IMR-90 (cell line): ENCODE measurements at regions not wholly inside any gene's neighbourhood (a gene's known extent, or its start where the extent isn't known, plus 50 kb on each side); places are given as distances from the start of the nearest gene placed in this dataset.

Source experiments
- ATAC-seq: fragments of 200-7000 bp; cut with Tn5 transposase; 2 replicates; pipeline ENCODE4 v1.9.1; 2020; ENCODE audit warnings: low read depth, mild to moderate bottlenecking, moderate library complexity
- BruUV-seq: library from RNA; stranded (reverse); fragments of 400-500 nt; replicated peaks from 2 replicates; lab custom pipeline; 2021; lab: Mats Ljungman, UMichigan
- CTCF ChIA-PET: fragments of 300-600 bp; formaldehyde crosslinking; extraction: SDS; loops from one replicate; lab custom pipeline; 2021; ENCODE audit warnings: antibody characterized with exemption; lab: Yijun Ruan, JAX
- POLR2A ChIA-PET: fragments of 300-600 bp; sonication (Branson Sonifier 250); formaldehyde crosslinking; loops from one replicate; lab custom pipeline; 2022; ENCODE audit warnings: antibody characterized with exemption; ENCODE audit not compliant: unreplicated experiment; lab: Charles Lee
- DNase-seq: peaks from one replicate; pipeline ENCODE4 v3.0.0; 2013
- H2AFZ ChIP-seq: replicated peaks from 2 replicates; pipeline ENCODE3; 2013; ENCODE audit warnings: low read length, mild to moderate bottlenecking; ENCODE audit not compliant: poor library complexity
- H2AK5ac ChIP-seq: 2 replicates; pipeline ENCODE4 v1.6.1; 2013; ENCODE audit warnings: low read depth, low read length, inconsistent platforms
- H2AK9ac ChIP-seq: replicated peaks from 2 replicates; pipeline ENCODE3; 2013; ENCODE audit warnings: mild to moderate bottlenecking, low read depth, low read length, moderate library complexity; ENCODE audit not compliant: poor library complexity
- H2BK120ac ChIP-seq: 2 replicates; pipeline ENCODE4 v1.6.1; 2013; ENCODE audit warnings: low read depth, low read length, inconsistent platforms
- H2BK15ac ChIP-seq: 3 replicates; pipeline ENCODE4 v1.6.1; 2013; ENCODE audit warnings: low read depth, low read length, inconsistent platforms
- H2BK20ac ChIP-seq: 2 replicates; pipeline ENCODE4 v1.6.1; 2013; ENCODE audit warnings: low read depth, mild to moderate bottlenecking, inconsistent platforms, low read length, moderate library complexity
- H2BK5ac ChIP-seq: 2 replicates; pipeline ENCODE4 v1.6.1; 2013; ENCODE audit warnings: mild to moderate bottlenecking, low read depth, low read length, inconsistent platforms; ENCODE audit not compliant: poor library complexity, severe bottlenecking
- H3K14ac ChIP-seq: replicated peaks from 2 replicates; pipeline ENCODE4 v1.6.1; 2013; ENCODE audit warnings: low read depth, low read length, inconsistent platforms
- H3K18ac ChIP-seq: 2 replicates; pipeline ENCODE4 v1.6.1; 2013; ENCODE audit warnings: low read depth, low read length, control low read depth
- H3K23ac ChIP-seq: 2 replicates; pipeline ENCODE4 v1.6.1; 2013; ENCODE audit warnings: low read depth, low read length, inconsistent platforms
- H3K27ac ChIP-seq: 2 replicates; pipeline ENCODE4 v1.5.1; 2013; ENCODE audit warnings: mild to moderate bottlenecking, control low read depth, low read length; ENCODE audit not compliant: insufficient read depth
- H3K27me3 ChIP-seq: 2 replicates; pipeline ENCODE4 v1.6.1; 2013; ENCODE audit warnings: low read length; ENCODE audit not compliant: control insufficient read depth, insufficient read depth
- H3K36me3 ChIP-seq: 2 replicates; pipeline ENCODE4 v1.6.1; 2013; ENCODE audit warnings: low read length, mixed read lengths; ENCODE audit not compliant: control insufficient read depth, insufficient read depth
- H3K4ac ChIP-seq: 2 replicates; pipeline ENCODE4 v1.6.1; 2013; ENCODE audit warnings: low read depth, low read length, inconsistent platforms
- H3K4me1 ChIP-seq: 2 replicates; pipeline ENCODE4 v1.6.1; 2013; ENCODE audit warnings: low read length, mixed read lengths; ENCODE audit not compliant: control insufficient read depth, insufficient read depth
- H3K4me2 ChIP-seq: 2 replicates; pipeline ENCODE4 v1.6.1; 2013; ENCODE audit warnings: low read depth, mild to moderate bottlenecking, control low read depth, low read length, moderate library complexity
- H3K4me3 ChIP-seq: 2 replicates; pipeline ENCODE4 v1.5.1; 2013; ENCODE audit warnings: low read depth, mild to moderate bottlenecking, control low read depth, low read length, moderate library complexity; ENCODE audit not compliant: insufficient read depth
- H3K56ac ChIP-seq: 2 replicates; pipeline ENCODE4 v1.6.1; 2013; ENCODE audit warnings: low read length, inconsistent platforms; ENCODE audit not compliant: insufficient read depth; ENCODE audit errors: extremely low read depth
- H3K79me1 ChIP-seq, 2 experiments: 2 replicates each; pipeline ENCODE4 v1.6.1; 2013; ENCODE audit warnings: low read length in 2 of 2, inconsistent platforms in 1 of 2, low read depth in 1 of 2
- H3K9ac ChIP-seq: 2 replicates; pipeline ENCODE4 v1.6.1; 2013; ENCODE audit warnings: low read depth, low read length, control low read depth
- H3K9me1 ChIP-seq: 2 replicates; pipeline ENCODE4 v1.6.1; 2013; ENCODE audit warnings: low read length, inconsistent platforms; ENCODE audit not compliant: insufficient read depth
- H3K9me3 ChIP-seq: 2 replicates; pipeline ENCODE4 v1.6.1; 2013; ENCODE audit warnings: low read length; ENCODE audit not compliant: control insufficient read depth, insufficient read depth
- H4K20me1 ChIP-seq: 2 replicates; pipeline ENCODE4 v1.6.1; 2013; ENCODE audit warnings: low read length, inconsistent platforms; ENCODE audit not compliant: insufficient read depth
- H4K5ac ChIP-seq: 2 replicates; pipeline ENCODE4 v1.6.1; 2013; ENCODE audit warnings: mild to moderate bottlenecking, low read depth, low read length, control low read depth
- H4K8ac ChIP-seq, 2 experiments: 2 replicates each; pipeline ENCODE4 v1.6.1; 2013; ENCODE audit warnings: low read depth in 2 of 2, low read length in 2 of 2, control low read depth in 1 of 2, inconsistent platforms in 1 of 2
- H4K91ac ChIP-seq: 2 replicates; pipeline ENCODE4 v1.6.1; 2013; ENCODE audit warnings: low read depth, low read length, inconsistent platforms; ENCODE audit not compliant: insufficient read depth
- MXI1 ChIP-seq: IDR thresholded peaks from 2 replicates; pipeline ENCODE4 v1.6.1; 2012; ENCODE audit warnings: low read depth, mild to moderate bottlenecking, low read length, moderate library complexity, borderline replicate concordance
- POLR2A ChIP-seq: IDR thresholded peaks from 2 replicates; pipeline ENCODE4 v1.6.1; 2012; ENCODE audit warnings: mild to moderate bottlenecking, low read depth, low read length
- WGBS, 2 experiments: methylation state at CpG; one replicate each; pipeline versions ENCODE4 v1.1.5 to v1.1.7; 2013; ENCODE audit warnings: missing lambda C conversion rate in 2 of 2; ENCODE audit not compliant: insufficient read length in 1 of 2; ENCODE audit errors: extremely low coverage in 2 of 2; 5-methylcytosine and 5-hydroxymethylcytosine counted together
- dilution Hi-C: fragments of 300-500 bp; cut with HindIII; formaldehyde crosslinking; loops from one replicate; pipeline ENCODE4 v1.14.3; 2018; ENCODE audit warnings: low sequenced_read_pairs; ENCODE audit not compliant: unreplicated experiment
- in situ Hi-C: fragments of 300-500 bp; cut with MboI; formaldehyde crosslinking; loops from 3 replicates; pipeline ENCODE4 v1.14.3; 2019; ENCODE audit warnings: low sequenced_read_pairs, inconsistent platforms, mixed read lengths
- intact Hi-C: fragments of 100-400 bp; cut with micrococcal nuclease; formaldehyde crosslinking; loops from 2 replicates; pipeline ENCODE4 v1.10.0; 2022

DNA sequence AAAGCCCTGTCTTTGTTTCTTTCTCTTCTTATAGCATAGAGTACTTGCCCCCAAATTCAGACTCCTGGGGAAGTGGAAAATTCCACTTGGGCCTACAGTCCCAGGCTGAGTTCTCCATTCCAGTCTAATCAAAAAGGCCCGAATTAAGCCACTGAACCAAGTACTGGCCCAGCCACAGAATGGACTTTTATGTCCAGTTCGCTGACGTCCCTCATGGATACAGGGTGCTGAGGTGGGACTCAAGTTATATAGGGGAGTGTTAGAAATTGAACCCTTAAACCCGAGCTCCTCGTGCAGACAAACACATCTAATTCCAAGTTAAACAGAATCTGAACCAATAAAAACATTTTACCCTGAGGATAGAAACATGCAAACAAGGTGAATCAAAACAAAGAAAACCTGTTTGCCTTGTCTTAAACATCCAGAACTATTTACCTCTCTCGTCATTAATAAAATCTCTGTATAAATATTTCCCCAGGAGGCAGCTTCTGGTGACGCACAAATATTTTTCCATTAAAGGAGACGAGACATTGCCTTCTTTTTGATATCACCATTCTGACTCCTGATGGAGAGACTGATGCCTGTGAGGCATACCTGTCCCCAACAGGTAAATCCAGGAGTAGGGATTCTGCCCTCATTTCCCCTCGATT lies 136.8 kb upstream of the ARL4C start:
- ChIA-PET CTCF (interaction anchor here (0.5 to 1.8 kb wide), 4 partner anchors 46 to 722 kb away, joined by 3 to 7 read pairs (median 3); no protein-coding TSS in a partner anchor), POLR2A (interaction anchor here (0.6 kb wide), 2 partner anchors 192 to 872 kb away, joined by 5 to 13 read pairs; no protein-coding TSS in a partner anchor)
- Histone ChIP-seq H3K36me3 (no peaks in the 10 kb centered on the region), H4K91ac (peak overlapping the region; percentile 91), H3K4ac (peak overlapping the region; percentile 91), H3K4me2 (no peak overlapping the region), H3K27me3 (no peaks in the 10 kb centered on the region), H3K14ac (peak overlapping the region; percentile 81), H3K27ac (peak overlapping the region; percentile 86; the same call in 1 of the 2 replicates), H2BK20ac (peak overlapping the region; percentile 94), H2BK15ac (peak overlapping the region; percentile 92; the same call in 2 of the 3 replicates), H3K79me1 (0 out of 4 replicates have a peak, but pooled peaks cover 0 to 7% of the 10 kb centered on the region in 2 experiments), H4K8ac (peak overlapping the region; percentile 50 to 81), H2AK5ac (peak overlapping the region; percentile 86), H3K9me3 (no peaks in the 10 kb centered on the region), H3K18ac (peak overlapping the region; percentile 80), H4K5ac (peak overlapping the region; percentile 74), H3K4me1 (peaks cover 32% of the 10 kb centered on the region), H3K9me1 (peaks cover 11% of the 10 kb centered on the region), H3K4me3 (no peak overlapping the region), H4K20me1 (no peaks in the 10 kb centered on the region), H2BK5ac (peak overlapping the region; percentile 94), H3K23ac (peak overlapping the region; percentile 80; the same call in 1 of the 2 replicates), H2BK120ac (peak overlapping the region; percentile 97), H2AK9ac (peak overlapping the region; percentile 47), H2AFZ (no peak overlapping the region), H3K56ac (peak overlapping the region; percentile 64; the same call in 1 of the 2 replicates), H3K9ac (0 out of 2 replicates have a peak overlapping the region, but pooled peaks have one; percentile 2)
- intact Hi-C loops, result loop anchor here (1.0 to 5.0 kb wide), 6 partner anchors 129 to 474 kb away; no protein-coding TSS in a partner anchor
- in situ Hi-C loops, result loop anchor here (5.0 kb wide), 1 partner anchor 76 kb away; no protein-coding TSS in a partner anchor
- 100% methylated on average over 1 of the region's 9 CpGs; no CpG with 5 or more reads in 1 of the 2 experiments for WGBS, 2 experiments
- DNase-seq (no peak), ATAC-seq (no peak)
- TF ChIP-seq POLR2A (0 out of 2 replicates have a peak, but pooled peaks have one; percentile 5), MXI1 (no peak)
- BruUV-seq, result no TSS peak
- dilution Hi-C loops, result no loop called here
